PFSK-1 (cell line): ENCODE measurements at regions not wholly inside any gene's neighbourhood (a gene's known extent, or its start where the extent isn't known, plus 50 kb on each side); places are given as distances from the start of the nearest gene placed in this dataset.

ENCODE experiments used
- REST ChIP-seq, 2 experiments: IDR thresholded peaks; 2 replicates each; pipeline versions ENCODE4 v1.6.1 to v1.8.0; 2011 to 2012; ENCODE audit warnings: low read depth in 2 of 2, low read length in 2 of 2, control low read depth in 1 of 2, inconsistent platforms in 1 of 2, mild to moderate bottlenecking in 1 of 2, moderate library complexity in 1 of 2; ENCODE audit not compliant: insufficient read depth in 1 of 2
- SIN3A ChIP-seq: IDR thresholded peaks from 2 replicates; pipeline ENCODE4 v1.6.1; 2012; ENCODE audit warnings: mild to moderate bottlenecking, low read length, moderate library complexity, borderline replicate concordance; ENCODE audit not compliant: insufficient read depth
- TAF1 ChIP-seq: IDR thresholded peaks from 2 replicates; pipeline ENCODE4 v1.6.1; 2012; ENCODE audit warnings: low read length, control low read depth, borderline replicate concordance; ENCODE audit not compliant: insufficient read depth

- TF ChIP-seq TAF1, result no peak
- TF ChIP-seq REST (IDR thresholded peaks at IDR 0.05; ENCODE audit: insufficient read depth in 1 of 2, low read depth in 2 of 2, low read length in 2 of 2), result no peak
- TF ChIP-seq SIN3A, result no peak
Measured at GRCh38 chr2:147100406-147101035, 744.3 kb upstream of the ACVR2A start.
